ENCODE measurements at regions not wholly inside any gene's neighbourhood (a gene's known extent, or its start where the extent isn't known, plus 50 kb on each side); places are given as distances from the start of the nearest gene placed in this dataset.

- DNase-seq, result no peak
Observed at GRCh38 chrX:13099121-13099520, 54.7 kb upstream of the FAM9C start.

GRCh38 chrX:13096728-13097127, 52.3 kb upstream of the FAM9C start:
- DNase-seq, result no peak

- DNase-seq, result no peak
Observed at GRCh38 chrX:13094828-13095341, 50.5 kb upstream of the FAM9C start.

- no peak for DNase-seq
Observed at GRCh38 chrX:13094374-13094773, 50.0 kb upstream of the FAM9C start.

Data from CD4-positive, alpha-beta T cell treated with Interferon gamma for 1 hour (primary cell).